OCI-LY7 (cell line): ENCODE measurements at regions not wholly inside any gene's neighbourhood (a gene's known extent, or its start where the extent isn't known, plus 50 kb on each side); places are given as distances from the start of the nearest gene placed in this dataset.

Experiments
- BruUV-seq: library from RNA; stranded (reverse); fragments of 400-500 nt; replicated peaks from 2 replicates; lab custom pipeline; 2021; lab: Mats Ljungman, UMichigan
- CTCF ChIA-PET: fragments of 300-600 bp; sonication (Branson Sonifier 250); formaldehyde crosslinking; loops from one replicate; lab custom pipeline; 2022; ENCODE audit warnings: antibody characterized with exemption; ENCODE audit not compliant: unreplicated experiment; lab: Charles Lee
- POLR2A ChIA-PET: fragments of 300-600 bp; sonication (Branson Sonifier 250); formaldehyde crosslinking; loops from one replicate; lab custom pipeline; 2022; ENCODE audit warnings: antibody characterized with exemption; lab: Charles Lee
- DNase-seq: peaks from one replicate; pipeline ENCODE4 v3.0.0-alpha.2; 2015; ENCODE audit warnings: low spot score
- H2AFZ ChIP-seq: fragments of 200-600 bp; sonication (generic), shearing (Covaris generic); 2 replicates; pipeline ENCODE4 v1.6.1; 2014; ENCODE audit warnings: mild to moderate bottlenecking, antibody characterized with exemption, low read length, moderate library complexity
- H3K27ac ChIP-seq: fragments of 200-600 bp; sonication (generic); 2 replicates; pipeline ENCODE4 v1.5.1; 2014; ENCODE audit warnings: mixed run types, low read depth, mild to moderate bottlenecking, moderate library complexity, low read length, inconsistent platforms; ENCODE audit not compliant: poor library complexity, severe bottlenecking
- H3K36me3 ChIP-seq: fragments of 200-600 bp; sonication (generic); 2 replicates; pipeline ENCODE4 v1.6.1; 2014; ENCODE audit warnings: mild to moderate bottlenecking, antibody characterized with exemption, low read length, moderate library complexity, mixed read lengths; ENCODE audit not compliant: insufficient read depth
- H3K4me1 ChIP-seq: fragments of 200-600 bp; sonication (generic); 2 replicates; pipeline ENCODE4 v1.5.1; 2014; ENCODE audit warnings: mild to moderate bottlenecking, low read length; ENCODE audit not compliant: insufficient read depth, poor library complexity, severe bottlenecking
- H3K4me2 ChIP-seq: fragments of 200-600 bp; sonication (generic); 2 replicates; pipeline ENCODE4 v1.6.1; 2014; ENCODE audit warnings: mild to moderate bottlenecking, low read length
- H3K4me3 ChIP-seq: fragments of 200-600 bp; sonication (generic); 2 replicates; pipeline ENCODE4 v1.5.1; 2014; ENCODE audit warnings: mild to moderate bottlenecking, low read depth, low read length; ENCODE audit not compliant: poor library complexity, severe bottlenecking
- H3K79me2 ChIP-seq: fragments of 200-600 bp; sonication (generic); 2 replicates; pipeline ENCODE4 v1.6.1; 2016; ENCODE audit warnings: low read depth, mild to moderate bottlenecking, low read length, moderate library complexity, mixed read lengths; ENCODE audit not compliant: insufficient read depth
- H3K9me2 ChIP-seq: fragments of 200-600 bp; sonication (generic); 2 replicates; pipeline ENCODE4 v1.6.1; 2016; ENCODE audit warnings: mild to moderate bottlenecking, low read length, mixed read lengths; ENCODE audit not compliant: insufficient read depth
- H3K9me3 ChIP-seq: fragments of 200-600 bp; sonication (generic); 2 replicates; pipeline ENCODE4 v1.6.1; 2014; ENCODE audit warnings: mild to moderate bottlenecking, mixed run types, low read length, mixed read lengths
- H4K20me1 ChIP-seq: fragments of 200-600 bp; sonication (generic); 2 replicates; pipeline ENCODE4 v1.6.1; 2014; ENCODE audit warnings: mild to moderate bottlenecking, antibody characterized with exemption, low read length, moderate library complexity, mixed read lengths; ENCODE audit not compliant: insufficient read depth
- CTCF ChIP-seq: fragments of 200-600 bp; sonication (generic); conservative IDR thresholded peaks from 2 replicates; pipeline ENCODE4 v1.5.1; 2014; ENCODE audit warnings: mild to moderate bottlenecking, antibody characterized with exemption, low read length, moderate library complexity, mixed read lengths
- EZH2phosphoT487 ChIP-seq: fragments of 200-600 bp; sonication (generic); IDR thresholded peaks from 2 replicates; pipeline ENCODE4 v1.6.1; 2018; ENCODE audit warnings: low read depth, borderline replicate concordance, mild to moderate bottlenecking, mixed run types, antibody characterized with exemption, low read length, moderate library complexity, mixed read lengths
- intact Hi-C: fragments of 100-400 bp; cut with micrococcal nuclease; formaldehyde crosslinking; loops from one replicate; pipeline ENCODE4 v1.10.0; 2022; ENCODE audit not compliant: unreplicated experiment

- Histone ChIP-seq H3K27ac (no peak overlapping the region), H3K4me1 (no peaks in the 10 kb centered on the region), H3K9me3 (no peaks in the 10 kb centered on the region), H3K9me2 (no peaks in the 10 kb centered on the region), H3K4me3 (no peak overlapping the region), H4K20me1 (no peaks in the 10 kb centered on the region), H3K36me3 (no peaks in the 10 kb centered on the region), H2AFZ (no peak overlapping the region), H3K79me2 (no peaks in the 10 kb centered on the region), H3K4me2 (no peak overlapping the region)
- no TSS peak for BruUV-seq
- CTCF ChIA-PET: no interaction called here
- TF ChIP-seq CTCF: no peak
- no peak for TF ChIP-seq EZH2phosphoT487
- intact Hi-C loops: no loop called here
- no peak for DNase-seq
- POLR2A ChIA-PET: interaction anchor here (0.6 to 0.7 kb wide), 2 partner anchors 39 to 398 kb away, joined by 3 read pairs; no protein-coding TSS in a partner anchor
These were observed 584.2 kb upstream of the INTU start for GRCh38 chr4:127048376-127049044.

GRCh38 chr4:127049526-127049925 is 583.2 kb upstream of the INTU start:
- Histone ChIP-seq H3K4me2 (no peak overlapping the region), H3K36me3 (no peaks in the 10 kb centered on the region), H3K9me2 (no peaks in the 10 kb centered on the region), H3K4me1 (no peaks in the 10 kb centered on the region), H4K20me1 (no peaks in the 10 kb centered on the region), H3K79me2 (no peaks in the 10 kb centered on the region), H3K9me3 (no peaks in the 10 kb centered on the region), H2AFZ (no peak overlapping the region), H3K4me3 (no peak overlapping the region), H3K27ac (no peak overlapping the region)
- TF ChIP-seq EZH2phosphoT487 (no peak), CTCF (no peak)
- ChIA-PET CTCF (no interaction called here), POLR2A (no interaction called here)
- no peak for DNase-seq
- intact Hi-C loops: no loop called here
- BruUV-seq: no TSS peak

GRCh38 chr4:127052742-127053141 is 580.0 kb upstream of the INTU start:
- H3K4me3 ChIP-seq: no peak overlapping the region
- DNase-seq: no peak
- H3K9me2 ChIP-seq: no peaks in the 10 kb centered on the region
- H3K36me3 ChIP-seq: no peaks in the 10 kb centered on the region
- ChIA-PET POLR2A (no interaction called here), CTCF (no interaction called here)
- H3K9me3 ChIP-seq: no peaks in the 10 kb centered on the region
- no peaks in the 10 kb centered on the region for H3K79me2 ChIP-seq
- H3K27ac ChIP-seq: no peak overlapping the region
- H3K4me1 ChIP-seq: no peaks in the 10 kb centered on the region
- intact Hi-C loops: no loop called here
- no peaks in the 10 kb centered on the region for H4K20me1 ChIP-seq
- H2AFZ ChIP-seq: no peak overlapping the region
- no peak overlapping the region for H3K4me2 ChIP-seq
- no TSS peak for BruUV-seq
- no peak for TF ChIP-seq CTCF
